Chondrocyte (in vitro differentiated cells): ENCODE measurements at regions not wholly inside any gene's neighbourhood (a gene's known extent, or its start where the extent isn't known, plus 50 kb on each side); places are given as distances from the start of the nearest gene placed in this dataset.

Experiments used
- DNase-seq: peaks from one replicate; pipeline ENCODE4 v3.0.0; 2021; ENCODE audit warnings: mixed read lengths, low spot score
- H3K27ac Mint-ChIP-seq: one replicate; pipeline ENCODE4 v1.8.0; 2021; ENCODE audit warnings: mild to moderate bottlenecking, moderate library complexity, mixed read lengths; ENCODE audit not compliant: unreplicated experiment
- H3K27me3 Mint-ChIP-seq: 2 replicates; pipeline ENCODE4 v1.8.0; 2021; ENCODE audit warnings: low read depth, mixed read lengths
- H3K36me3 Mint-ChIP-seq: 2 replicates; pipeline ENCODE4 v1.8.0; 2021; ENCODE audit warnings: low read depth, mixed read lengths
- H3K4me1 Mint-ChIP-seq: 2 replicates; pipeline ENCODE4 v1.8.0; 2021; ENCODE audit warnings: low read depth, mild to moderate bottlenecking, mixed read lengths
- H3K4me3 Mint-ChIP-seq: one replicate; pipeline ENCODE4 v1.8.0; 2021; ENCODE audit warnings: mild to moderate bottlenecking, moderate library complexity, mixed read lengths; ENCODE audit not compliant: unreplicated experiment
- H3K9me3 Mint-ChIP-seq: 2 replicates; pipeline ENCODE4 v1.8.0; 2021; ENCODE audit warnings: low read depth, mixed read lengths
- CTCF ChIP-seq: fragments of 200-600 bp; sonication (generic); IDR thresholded peaks from 2 replicates; pipeline ENCODE4 v1.5.0; 2021; ENCODE audit warnings: antibody characterized with exemption, mild to moderate bottlenecking, moderate library complexity

- H3K36me3 Mint-ChIP-seq = no peaks in the 10 kb centered on the region
- H3K4me1 Mint-ChIP-seq = peaks cover under 1% of the 10 kb centered on the region
- no peak overlapping the region for H3K27ac Mint-ChIP-seq
- H3K9me3 Mint-ChIP-seq = peaks cover 6% of the 10 kb centered on the region
- H3K27me3 Mint-ChIP-seq = peaks cover 10% of the 10 kb centered on the region
- no peak for DNase-seq
- TF ChIP-seq CTCF = no peak
- H3K4me3 Mint-ChIP-seq = no peak overlapping the region
These were observed 190.9 kb upstream of the GATB start for GRCh38 chr4:151951671-151952050.

- Mint-ChIP-seq H3K4me3 (no peak overlapping the region), H3K9me3 (peaks cover 11% of the 10 kb centered on the region), H3K27ac (no peak overlapping the region), H3K4me1 (no peaks in the 10 kb centered on the region), H3K27me3 (peaks cover 10% of the 10 kb centered on the region), H3K36me3 (no peaks in the 10 kb centered on the region)
- DNase-seq = no peak
- TF ChIP-seq CTCF = no peak
These were observed 190.3 kb upstream of the GATB start for GRCh38 chr4:151950993-151951670.

- TF ChIP-seq CTCF = no peak
- Mint-ChIP-seq H3K4me1 (no peaks in the 10 kb centered on the region), H3K36me3 (no peaks in the 10 kb centered on the region), H3K9me3 (peaks cover 14% of the 10 kb centered on the region), H3K4me3 (no peak overlapping the region), H3K27ac (no peak overlapping the region), H3K27me3 (peaks cover 6% of the 10 kb centered on the region)
- DNase-seq = no peak
These were observed 187.7 kb upstream of the GATB start for GRCh38 chr4:151948351-151949016.

- no peaks in the 10 kb centered on the region for H3K36me3 Mint-ChIP-seq
- no peak for TF ChIP-seq CTCF
- DNase-seq = no peak
- no peak overlapping the region for H3K27ac Mint-ChIP-seq
- H3K9me3 Mint-ChIP-seq = peaks cover 14% of the 10 kb centered on the region
- no peaks in the 10 kb centered on the region for H3K4me1 Mint-ChIP-seq
- H3K4me3 Mint-ChIP-seq = no peak overlapping the region
- H3K27me3 Mint-ChIP-seq = no peaks in the 10 kb centered on the region
These were observed 185.9 kb upstream of the GATB start for GRCh38 chr4:151946718-151947117.

- H3K9me3 Mint-ChIP-seq = peaks cover 19% of the 10 kb centered on the region
- TF ChIP-seq CTCF = no peak
These were observed 182.2 kb upstream of the GATB start for GRCh38 chr4:151942971-151943370.

More at GRCh38 chr4:151942971-151943370, 182.2 kb upstream of the GATB start:
- no peak overlapping the region for H3K4me3 Mint-ChIP-seq
- H3K27ac Mint-ChIP-seq = no peak overlapping the region
- peaks cover 8% of the 10 kb centered on the region for H3K27me3 Mint-ChIP-seq
- no peak for DNase-seq
- H3K36me3 Mint-ChIP-seq = no peaks in the 10 kb centered on the region
- no peaks in the 10 kb centered on the region for H3K4me1 Mint-ChIP-seq
